UCSD-AML1 (cell line): ENCODE measurements at regions not wholly inside any gene's neighbourhood (a gene's known extent, or its start where the extent isn't known, plus 50 kb on each side); places are given as distances from the start of the nearest gene placed in this dataset.
"Not testable (repeated sequence)": the region's sequence is repeated elsewhere in the genome, so short reads cannot be mapped to it uniquely, and the experiment has no call there.

Source experiments
- DNase-seq: peaks from one replicate; lab custom pipeline; 2025; ENCODE audit not compliant: unreplicated experiment; lab: John Stamatoyannopoulos, UW

GRCh38 chr13:62278271-62278670 is 862.6 kb upstream of the PCDH20 start:
- no peak for DNase-seq

GRCh38 chr13:62251734-62252133 is 836.1 kb upstream of the PCDH20 start:
- DNase-seq: no peak

GRCh38 chr13:62250501-62251201 is 835.0 kb upstream of the PCDH20 start:
- DNase-seq: no peak

GRCh38 chr13:62246581-62246980 is 830.9 kb upstream of the PCDH20 start:
- no peak for DNase-seq

- DNase-seq: no peak
Measured at GRCh38 chr13:62243106-62243505, 827.5 kb upstream of the PCDH20 start.

GRCh38 chr13:62234780-62235440 is 819.3 kb upstream of the PCDH20 start:
- DNase-seq: no peak

- no peak for DNase-seq
Measured at GRCh38 chr13:62210951-62211350, 795.3 kb upstream of the PCDH20 start.

GRCh38 chr13:62209529-62209928 is 793.9 kb upstream of the PCDH20 start:
- no peak for DNase-seq

- DNase-seq: no peak
Measured at GRCh38 chr13:62207388-62207787, 791.7 kb upstream of the PCDH20 start.

- DNase-seq: no peak
Measured at GRCh38 chr13:62206165-62206564, 790.5 kb upstream of the PCDH20 start.

- DNase-seq: no peak
Measured at GRCh38 chr13:62205273-62205672, 789.6 kb upstream of the PCDH20 start.

GRCh38 chr13:62194371-62194770 is 778.7 kb upstream of the PCDH20 start:
- no peak for DNase-seq

- no peak for DNase-seq
Measured at GRCh38 chr13:62193919-62194318, 778.3 kb upstream of the PCDH20 start.

- DNase-seq: no peak
Measured at GRCh38 chr13:62185631-62186255, 770.1 kb upstream of the PCDH20 start.

GRCh38 chr13:62176051-62176450 is 760.4 kb upstream of the PCDH20 start:
- no peak for DNase-seq

- DNase-seq: no peak
Measured at GRCh38 chr13:62173958-62174357, 758.3 kb upstream of the PCDH20 start.

- DNase-seq: no peak
Measured at GRCh38 chr13:62171697-62172096, 756.0 kb upstream of the PCDH20 start.

GRCh38 chr13:62168891-62169290 is 753.2 kb upstream of the PCDH20 start:
- no peak for DNase-seq

- no peak for DNase-seq
Measured at GRCh38 chr13:62167650-62168172, 752.1 kb upstream of the PCDH20 start.

GRCh38 chr13:62162860-62163259 is 747.2 kb upstream of the PCDH20 start:
- DNase-seq: no peak

- no peak for DNase-seq
Measured at GRCh38 chr13:62158520-62158919, 742.9 kb upstream of the PCDH20 start.

GRCh38 chr13:62151724-62152123 is 736.1 kb upstream of the PCDH20 start:
- DNase-seq: not testable (repeated sequence)
